ENCODE measurements at regions not wholly inside any gene's neighbourhood (a gene's known extent, or its start where the extent isn't known, plus 50 kb on each side); places are given as distances from the start of the nearest gene placed in this dataset.

GRCh38 chr7:91608606-91609005 lies 271.9 kb downstream of the MTERF1 start:
- TF ChIP-seq EZH2 (IDR thresholded peaks at IDR 0.05; ENCODE audit: insufficient read depth, poor library complexity, severe bottlenecking) (no peak), EZH2phosphoT487 (IDR thresholded peaks at IDR 0.05; ENCODE audit: insufficient read depth, low read depth) (no peak)

Data from GM23248 (cell line).